Neural cell (in vitro differentiated cells): ENCODE measurements at regions not wholly inside any gene's neighbourhood (a gene's known extent, or its start where the extent isn't known, plus 50 kb on each side); places are given as distances from the start of the nearest gene placed in this dataset.

Source experiments
- H2AFZ ChIP-seq: fragments of 200-600, 300-800 bp; sonication (generic), shearing (Covaris generic); 2 replicates; pipeline ENCODE4 v1.6.0; 2014; ENCODE audit warnings: low read depth, mild to moderate bottlenecking, antibody characterized with exemption, low read length, moderate library complexity
- H3F3A ChIP-seq: fragments of 200-600 bp; shearing (Covaris generic); 2 replicates; pipeline ENCODE4 v1.6.1; 2016; ENCODE audit warnings: mild to moderate bottlenecking, moderate library complexity, mixed read lengths, antibody characterized with exemption, low read length; ENCODE audit not compliant: insufficient read depth, poor library complexity, severe bottlenecking
- H3K27ac ChIP-seq: fragments of 200-600, 300-800 bp; sonication (generic), shearing (Covaris generic); 2 replicates; pipeline ENCODE4 v1.5.1; 2014; ENCODE audit warnings: mild to moderate bottlenecking, low read length, moderate library complexity
- H3K27me3 ChIP-seq: fragments of 300-800, 200-600 bp; sonication (generic), shearing (Covaris generic); 2 replicates; pipeline ENCODE4 v1.6.0; 2014; ENCODE audit warnings: mild to moderate bottlenecking, low read depth, low read length, moderate library complexity; ENCODE audit not compliant: insufficient read depth
- H3K36me3 ChIP-seq: fragments of 300-800, 200-600 bp; sonication (generic), shearing (Covaris generic); 2 replicates; pipeline ENCODE4 v1.5.1; 2014; ENCODE audit warnings: mild to moderate bottlenecking, antibody characterized with exemption, low read length, moderate library complexity; ENCODE audit not compliant: insufficient read depth
- H3K4me2 ChIP-seq: fragments of 300-800, 200-600 bp; sonication (generic), shearing (Covaris generic); 2 replicates; pipeline ENCODE4 v1.6.0; 2014; ENCODE audit warnings: mild to moderate bottlenecking, low read length
- H3K4me3 ChIP-seq: fragments of 300-800, 200-600 bp; sonication (generic), shearing (Covaris generic); 2 replicates; pipeline ENCODE4 v1.5.1; 2014; ENCODE audit warnings: mild to moderate bottlenecking, low read length, moderate library complexity
- H3K79me2 ChIP-seq: fragments of 200-600 bp; shearing (Covaris generic); replicated peaks from 2 replicates; pipeline ENCODE4 v1.6.0; 2014; ENCODE audit warnings: mild to moderate bottlenecking, low read length, moderate library complexity; ENCODE audit not compliant: insufficient read depth
- H3K9ac ChIP-seq: fragments of 300-800, 200-600 bp; sonication (generic), shearing (Covaris generic); 2 replicates; pipeline ENCODE4 v1.6.1; 2016; ENCODE audit warnings: mild to moderate bottlenecking, low read length, mixed read lengths
- H3K9me2 ChIP-seq: fragments of 200-600 bp; shearing (Covaris generic); 2 replicates; pipeline ENCODE4 v1.6.1; 2016; ENCODE audit warnings: mild to moderate bottlenecking, low read length, mixed read lengths; ENCODE audit not compliant: insufficient read depth
- H3K9me3 ChIP-seq: fragments of 200-600, 300-800 bp; sonication (generic), shearing (Covaris generic); 2 replicates; pipeline ENCODE4 v1.6.1; 2016; ENCODE audit warnings: mild to moderate bottlenecking, mixed run types, low read length, moderate library complexity, mixed read lengths
- H4K20me1 ChIP-seq: fragments of 200-600 bp; shearing (Covaris generic); 2 replicates; pipeline ENCODE4 v1.6.1; 2016; ENCODE audit warnings: mild to moderate bottlenecking, mixed run types; ENCODE audit not compliant: insufficient read depth
- CTCF ChIP-seq: fragments of 450-650 bp; IDR thresholded peaks from 2 replicates; pipeline ENCODE4 v1.5.1; 2014; ENCODE audit warnings: antibody characterized with exemption, mild to moderate bottlenecking, moderate library complexity; ENCODE audit not compliant: poor library complexity, severe bottlenecking
- EP300 ChIP-seq: fragments of 450-650 bp; conservative IDR thresholded peaks from 2 replicates; pipeline ENCODE4 v1.6.1; 2014; ENCODE audit warnings: antibody characterized with exemption, mild to moderate bottlenecking, moderate library complexity; ENCODE audit not compliant: poor library complexity, severe bottlenecking
- EZH2 ChIP-seq: fragments of 200-600, 300-800 bp; shearing (Covaris generic), sonication (generic); IDR thresholded peaks from 2 replicates; pipeline ENCODE4 v1.6.1; 2014; ENCODE audit warnings: antibody characterized with exemption, low read length, borderline replicate concordance, mild to moderate bottlenecking; ENCODE audit not compliant: insufficient read depth, poor library complexity, severe bottlenecking
- MXI1 ChIP-seq: fragments of 450-650 bp; conservative IDR thresholded peaks from 2 replicates; pipeline ENCODE4 v1.6.1; 2014; ENCODE audit warnings: antibody characterized with exemption, mild to moderate bottlenecking; ENCODE audit not compliant: poor library complexity, severe bottlenecking
- POLR2AphosphoS5 ChIP-seq: IDR thresholded peaks from 2 replicates; pipeline ENCODE4 v1.6.1; 2012
- RAD21 ChIP-seq: fragments of 450-650 bp; conservative IDR thresholded peaks from 2 replicates; pipeline ENCODE4 v1.6.1; 2014; ENCODE audit warnings: antibody characterized with exemption, mild to moderate bottlenecking, moderate library complexity
- REST ChIP-seq: IDR thresholded peaks from 2 replicates; pipeline ENCODE4 v1.6.1; 2012; ENCODE audit warnings: borderline replicate concordance
- SMC3 ChIP-seq: fragments of 450-650 bp; conservative IDR thresholded peaks from 2 replicates; pipeline ENCODE4 v1.6.1; 2014; ENCODE audit warnings: antibody characterized with exemption, mild to moderate bottlenecking, moderate library complexity; ENCODE audit not compliant: poor library complexity
- TAF1 ChIP-seq: IDR thresholded peaks from 2 replicates; pipeline ENCODE4 v1.6.1; 2012; ENCODE audit warnings: low read depth

- no peak overlapping the region for H2AFZ ChIP-seq
- H3K4me3 ChIP-seq: no peak overlapping the region
- no peak overlapping the region for H3K27ac ChIP-seq
- no peaks in the 10 kb centered on the region for H4K20me1 ChIP-seq
- H3K79me2 ChIP-seq: no peaks in the 10 kb centered on the region
- H3K36me3 ChIP-seq: no peaks in the 10 kb centered on the region
- H3F3A ChIP-seq: no peaks in the 10 kb centered on the region
- H3K9me3 ChIP-seq: no peaks in the 10 kb centered on the region
- H3K9ac ChIP-seq: no peak overlapping the region
- TF ChIP-seq EP300 (no peak), CTCF (no peak), TAF1 (no peak), MXI1 (no peak), REST (no peak), RAD21 (no peak), EZH2 (no peak), POLR2AphosphoS5 (no peak), SMC3 (no peak)
- H3K4me2 ChIP-seq: no peak overlapping the region
- H3K9me2 ChIP-seq: no peaks in the 10 kb centered on the region
- no peaks in the 10 kb centered on the region for H3K27me3 ChIP-seq
Measured at GRCh38 chr10:46223626-46224413, 63.0 kb upstream of the ANTXRL start.

- Histone ChIP-seq H3K9me2 (no peaks in the 10 kb centered on the region), H3F3A (no peaks in the 10 kb centered on the region), H3K9me3 (no peaks in the 10 kb centered on the region), H4K20me1 (no peaks in the 10 kb centered on the region), H3K36me3 (no peaks in the 10 kb centered on the region), H3K79me2 (no peaks in the 10 kb centered on the region), H2AFZ (no peak overlapping the region), H3K4me2 (no peak overlapping the region), H3K27me3 (no peaks in the 10 kb centered on the region), H3K27ac (no peak overlapping the region), H3K4me3 (no peak overlapping the region), H3K9ac (no peak overlapping the region)
- TF ChIP-seq POLR2AphosphoS5 (no peak), MXI1 (no peak), RAD21 (no peak), TAF1 (no peak), SMC3 (no peak), REST (no peak), EP300 (no peak), CTCF (no peak), EZH2 (no peak)
Measured at GRCh38 chr10:46224414-46224682, 62.4 kb upstream of the ANTXRL start.
